ENCODE measurements at regions not wholly inside any gene's neighbourhood (a gene's known extent, or its start where the extent isn't known, plus 50 kb on each side); places are given as distances from the start of the nearest gene placed in this dataset.

DNA sequence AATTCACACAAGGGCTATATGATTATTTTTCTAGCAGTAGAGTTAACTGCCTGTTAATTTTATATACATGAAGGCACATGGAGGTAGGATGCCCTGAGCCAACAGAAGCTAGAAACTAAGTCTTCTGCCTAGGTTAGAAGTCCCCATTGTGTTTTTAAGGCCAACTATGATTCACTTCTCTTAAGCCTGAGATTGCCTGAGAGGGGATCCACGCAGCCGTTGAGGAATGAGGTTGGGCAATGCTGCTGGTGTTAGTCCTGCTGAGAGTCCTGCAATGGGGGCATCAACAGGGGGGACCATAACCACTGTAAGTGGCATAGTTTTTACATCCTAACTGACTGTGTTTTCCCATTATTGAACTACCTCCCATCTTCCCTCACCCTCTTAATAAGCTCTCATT, 60.1 kb upstream of the PFN2 start:
- FAIRE-seq (no peak), DNase-seq (no peak)
- no peaks in the 10 kb centered on the region for H3K27me3 ChIP-seq (ENCODE audit: control insufficient read depth, insufficient read depth, low read length)
- intact Hi-C loops (cut with DNase I) = no loop called here
- peaks cover 0 to 4% (median 0%) of the 10 kb centered on the region in 3 donors for H3K9me3 ChIP-seq (ENCODE audit: control insufficient read depth in 2 of 3, insufficient read depth in 1 of 3, low read length in 3 of 3)
- H3K4me3 ChIP-seq (ENCODE audit: low read length in 3 of 3) = no peak overlapping the region
- H3K4me1 ChIP-seq (ENCODE audit: control insufficient read depth in 2 of 3, insufficient read depth in 2 of 3, low read depth in 1 of 3, low read length in 3 of 3) = no peaks in the 10 kb centered on the region
- H3K9ac ChIP-seq (ENCODE audit: low read length in 3 of 3) = no peak overlapping the region
- TF ChIP-seq, protein P1, sequence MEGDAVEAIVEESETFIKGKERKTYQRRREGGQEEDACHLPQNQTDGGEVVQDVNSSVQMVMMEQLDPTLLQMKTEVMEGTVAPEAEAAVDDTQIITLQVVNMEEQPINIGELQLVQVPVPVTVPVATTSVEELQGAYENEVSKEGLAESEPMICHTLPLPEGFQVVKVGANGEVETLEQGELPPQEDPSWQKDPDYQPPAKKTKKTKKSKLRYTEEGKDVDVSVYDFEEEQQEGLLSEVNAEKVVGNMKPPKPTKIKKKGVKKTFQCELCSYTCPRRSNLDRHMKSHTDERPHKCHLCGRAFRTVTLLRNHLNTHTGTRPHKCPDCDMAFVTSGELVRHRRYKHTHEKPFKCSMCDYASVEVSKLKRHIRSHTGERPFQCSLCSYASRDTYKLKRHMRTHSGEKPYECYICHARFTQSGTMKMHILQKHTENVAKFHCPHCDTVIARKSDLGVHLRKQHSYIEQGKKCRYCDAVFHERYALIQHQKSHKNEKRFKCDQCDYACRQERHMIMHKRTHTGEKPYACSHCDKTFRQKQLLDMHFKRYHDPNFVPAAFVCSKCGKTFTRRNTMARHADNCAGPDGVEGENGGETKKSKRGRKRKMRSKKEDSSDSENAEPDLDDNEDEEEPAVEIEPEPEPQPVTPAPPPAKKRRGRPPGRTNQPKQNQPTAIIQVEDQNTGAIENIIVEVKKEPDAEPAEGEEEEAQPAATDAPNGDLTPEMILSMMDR (IDR thresholded peaks at IDR 0.05; ENCODE audit: borderline replicate concordance, extremely low read depth, insufficient read depth) = no peak
- no peaks in the 10 kb centered on the region for H3K36me3 ChIP-seq (ENCODE audit: control insufficient read depth in 2 of 3, insufficient read depth in 3 of 3, low read length in 3 of 3)
- no peak overlapping the region for H3K27ac ChIP-seq (ENCODE audit: low read depth in 2 of 2, low read length in 2 of 2)

DNA sequence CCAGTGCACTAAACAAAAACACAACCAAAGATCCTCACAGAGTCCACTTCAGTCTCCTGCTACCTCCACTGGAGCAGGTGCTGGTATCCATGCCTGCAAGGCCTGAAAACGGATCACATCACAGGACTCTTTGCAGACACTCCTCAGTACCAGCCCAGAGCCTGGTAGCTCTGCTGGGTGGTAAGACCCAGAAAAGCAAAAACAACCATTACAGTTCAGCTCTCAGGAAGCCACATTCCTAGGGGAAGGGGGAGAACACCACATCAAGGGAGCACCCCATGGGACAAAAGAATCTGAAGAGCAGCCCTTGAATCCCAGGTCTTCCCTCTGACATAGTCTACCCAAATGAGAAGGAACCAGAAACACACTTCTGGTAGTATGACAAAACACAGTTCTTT, 52.5 kb upstream of the PFN2 start:
- Histone ChIP-seq H3K9ac (ENCODE audit: low read length in 3 of 3) (no peak overlapping the region), H3K4me3 (ENCODE audit: low read length in 3 of 3) (no peak overlapping the region), H3K4me1 (ENCODE audit: control insufficient read depth in 2 of 3, insufficient read depth in 2 of 3, low read depth in 1 of 3, low read length in 3 of 3) (no peaks in the 10 kb centered on the region), H3K9me3 (ENCODE audit: control insufficient read depth in 2 of 3, insufficient read depth in 1 of 3, low read length in 3 of 3) (peaks cover 0 to 4% (median 0%) of the 10 kb centered on the region in 3 donors), H3K27me3 (ENCODE audit: control insufficient read depth, insufficient read depth, low read length) (no peaks in the 10 kb centered on the region), H3K27ac (ENCODE audit: low read depth in 2 of 2, low read length in 2 of 2) (no peak overlapping the region), H3K36me3 (ENCODE audit: control insufficient read depth in 2 of 3, insufficient read depth in 3 of 3, low read length in 3 of 3) (no peaks in the 10 kb centered on the region)
- TF ChIP-seq, protein P1 (IDR thresholded peaks at IDR 0.05; ENCODE audit: borderline replicate concordance, extremely low read depth, insufficient read depth) = no peak
- intact Hi-C loops (cut with DNase I) = no loop called here
- no peak for DNase-seq
- no peak for FAIRE-seq

GRCh38 chr3:150022381-150023238, 51.9 kb upstream of the PFN2 start:
- no peak overlapping the region for H3K9ac ChIP-seq (ENCODE audit: low read length in 3 of 3)
- H3K36me3 ChIP-seq (ENCODE audit: control insufficient read depth in 2 of 3, insufficient read depth in 3 of 3, low read length in 3 of 3) = no peaks in the 10 kb centered on the region
- intact Hi-C loops (cut with DNase I) = no loop called here
- no peak for FAIRE-seq
- no peak for DNase-seq
- H3K4me1 ChIP-seq (ENCODE audit: control insufficient read depth in 2 of 3, insufficient read depth in 2 of 3, low read depth in 1 of 3, low read length in 3 of 3) = no peaks in the 10 kb centered on the region
- no peak overlapping the region for H3K4me3 ChIP-seq (ENCODE audit: low read length in 3 of 3)
- no peak overlapping the region for H3K27ac ChIP-seq (ENCODE audit: low read depth in 2 of 2, low read length in 2 of 2)
- H3K27me3 ChIP-seq (ENCODE audit: control insufficient read depth, insufficient read depth, low read length) = no peaks in the 10 kb centered on the region
- TF ChIP-seq, protein P1 (IDR thresholded peaks at IDR 0.05; ENCODE audit: borderline replicate concordance, extremely low read depth, insufficient read depth) = no peak
- peaks cover 0 to 4% (median 0%) of the 10 kb centered on the region in 3 donors for H3K9me3 ChIP-seq (ENCODE audit: control insufficient read depth in 2 of 3, insufficient read depth in 1 of 3, low read length in 3 of 3)

Measured in kidney (tissue), 13 donors.